Osteoblast (primary cell): ENCODE measurements at regions not wholly inside any gene's neighbourhood (a gene's known extent, or its start where the extent isn't known, plus 50 kb on each side); places are given as distances from the start of the nearest gene placed in this dataset.

Experiments used
- DNase-seq: peaks from one replicate; pipeline ENCODE4 v3.0.0; 2011; ENCODE audit warnings: low spot score, mixed read lengths; ENCODE audit not compliant: insufficient read length; ENCODE audit errors: missing footprints
- H2AFZ ChIP-seq: 2 replicates; pipeline ENCODE4 v1.6.0; 2011; ENCODE audit warnings: mild to moderate bottlenecking, low read length
- H3K27ac ChIP-seq: 2 replicates; pipeline ENCODE4 v1.5.1; 2011; ENCODE audit warnings: mild to moderate bottlenecking, low read depth, low read length, moderate library complexity
- H3K27me3 ChIP-seq: 2 replicates; pipeline ENCODE4 v1.6.0; 2012; ENCODE audit warnings: mild to moderate bottlenecking, control low read depth, inconsistent platforms, low read length, moderate library complexity; ENCODE audit not compliant: insufficient read depth
- H3K36me3 ChIP-seq: 2 replicates; pipeline ENCODE4 v1.5.1; 2011; ENCODE audit warnings: mild to moderate bottlenecking, low read length, control low read depth, moderate library complexity; ENCODE audit not compliant: insufficient read depth
- H3K4me1 ChIP-seq: 2 replicates; pipeline ENCODE4 v1.5.1; 2011; ENCODE audit warnings: mild to moderate bottlenecking, low read length, control low read depth, moderate library complexity; ENCODE audit not compliant: insufficient read depth
- H3K4me2 ChIP-seq: 2 replicates; pipeline ENCODE4 v1.6.0; 2011; ENCODE audit warnings: mild to moderate bottlenecking, low read length; ENCODE audit not compliant: insufficient read depth
- H3K4me3 ChIP-seq: fragments of 200-600 bp; sonication (generic); 3 replicates; pipeline ENCODE4 v1.5.1; 2012; ENCODE audit warnings: mild to moderate bottlenecking, low read length, inconsistent platforms; ENCODE audit not compliant: insufficient read depth
- H3K79me2 ChIP-seq: 2 replicates; pipeline ENCODE4 v1.6.0; 2012; ENCODE audit warnings: mild to moderate bottlenecking, low read length, control low read depth, inconsistent platforms; ENCODE audit not compliant: insufficient read depth
- H3K9me3 ChIP-seq: 2 replicates; pipeline ENCODE4 v1.5.1; 2011; ENCODE audit warnings: low read depth, low read length, control low read depth
- H4K20me1 ChIP-seq: 2 replicates; pipeline ENCODE4 v1.6.0; 2012; ENCODE audit warnings: mild to moderate bottlenecking, low read length, control low read depth; ENCODE audit not compliant: insufficient read depth
- CTCF ChIP-seq: IDR thresholded peaks from 2 replicates; pipeline ENCODE4 v1.5.1; 2011; ENCODE audit warnings: mild to moderate bottlenecking, low read depth, low read length, moderate library complexity; ENCODE audit errors: extremely low read depth

GRCh38 chr16:6207580-6207979 lies 1110.0 kb upstream of the EEF2KMT start:
- Histone ChIP-seq H3K36me3 (no peaks in the 10 kb centered on the region), H3K4me3 (no peak overlapping the region), H4K20me1 (no peaks in the 10 kb centered on the region), H2AFZ (no peak overlapping the region), H3K79me2 (no peaks in the 10 kb centered on the region), H3K9me3 (no peaks in the 10 kb centered on the region), H3K27ac (no peak overlapping the region), H3K4me1 (no peaks in the 10 kb centered on the region), H3K27me3 (no peaks in the 10 kb centered on the region), H3K4me2 (no peak overlapping the region)
- DNase-seq, result no peak
- no peak for TF ChIP-seq CTCF

- no peak for TF ChIP-seq CTCF
These were observed 1109.5 kb upstream of the EEF2KMT start for GRCh38 chr16:6207124-6207523.

GRCh38 chr16:6206080-6206479 lies 1108.5 kb upstream of the EEF2KMT start:
- H3K27ac ChIP-seq, result no peak overlapping the region
- TF ChIP-seq CTCF, result no peak
- H3K27me3 ChIP-seq, result no peaks in the 10 kb centered on the region
- no peaks in the 10 kb centered on the region for H4K20me1 ChIP-seq
- no peak overlapping the region for H2AFZ ChIP-seq
- H3K4me2 ChIP-seq, result no peak overlapping the region
- H3K79me2 ChIP-seq, result no peaks in the 10 kb centered on the region
- H3K4me3 ChIP-seq, result no peak overlapping the region
- no peaks in the 10 kb centered on the region for H3K36me3 ChIP-seq
- H3K9me3 ChIP-seq, result no peaks in the 10 kb centered on the region
- H3K4me1 ChIP-seq, result no peaks in the 10 kb centered on the region
- no peak for DNase-seq

More at GRCh38 chr16:6207124-6207523, 1109.5 kb upstream of the EEF2KMT start:
- Histone ChIP-seq H3K27me3 (no peaks in the 10 kb centered on the region), H3K4me1 (no peaks in the 10 kb centered on the region), H3K4me3 (no peak overlapping the region), H3K36me3 (no peaks in the 10 kb centered on the region), H3K27ac (no peak overlapping the region), H3K9me3 (no peaks in the 10 kb centered on the region), H3K79me2 (no peaks in the 10 kb centered on the region), H2AFZ (no peak overlapping the region), H4K20me1 (no peaks in the 10 kb centered on the region), H3K4me2 (no peak overlapping the region)
- no peak for DNase-seq

- no peaks in the 10 kb centered on the region for H3K79me2 ChIP-seq
- no peak overlapping the region for H3K4me3 ChIP-seq
- H2AFZ ChIP-seq, result no peak overlapping the region
- no peaks in the 10 kb centered on the region for H4K20me1 ChIP-seq
- no peaks in the 10 kb centered on the region for H3K27me3 ChIP-seq
- H3K9me3 ChIP-seq, result peaks cover 1% of the 10 kb centered on the region
- H3K4me2 ChIP-seq, result no peak overlapping the region
- TF ChIP-seq CTCF, result no peak
- H3K36me3 ChIP-seq, result no peaks in the 10 kb centered on the region
- no peak for DNase-seq
- no peak overlapping the region for H3K27ac ChIP-seq
- no peaks in the 10 kb centered on the region for H3K4me1 ChIP-seq
These were observed 1107.3 kb upstream of the EEF2KMT start for GRCh38 chr16:6204945-6205344.
